PFSK-1 (cell line): ENCODE measurements at regions not wholly inside any gene's neighbourhood (a gene's known extent, or its start where the extent isn't known, plus 50 kb on each side); places are given as distances from the start of the nearest gene placed in this dataset.

Experiments used
- POLR2AphosphoS5 ChIP-seq: IDR thresholded peaks from 2 replicates; pipeline ENCODE4 v1.6.1; 2012; ENCODE audit warnings: low read depth, mild to moderate bottlenecking, control low read depth, low read length, moderate library complexity
- TAF1 ChIP-seq: IDR thresholded peaks from 2 replicates; pipeline ENCODE4 v1.6.1; 2012; ENCODE audit warnings: low read length, control low read depth, borderline replicate concordance; ENCODE audit not compliant: insufficient read depth
- TF ChIP-seq, protein P1 (sequence below), 2 experiments: IDR thresholded peaks; 2 replicates each; pipeline versions ENCODE4 v1.6.1 to v1.8.0; 2011 to 2012; ENCODE audit warnings: low read depth in 2 of 2, low read length in 2 of 2, control low read depth in 1 of 2, inconsistent platforms in 1 of 2, mild to moderate bottlenecking in 1 of 2, moderate library complexity in 1 of 2; ENCODE audit not compliant: insufficient read depth in 1 of 2

DNA sequence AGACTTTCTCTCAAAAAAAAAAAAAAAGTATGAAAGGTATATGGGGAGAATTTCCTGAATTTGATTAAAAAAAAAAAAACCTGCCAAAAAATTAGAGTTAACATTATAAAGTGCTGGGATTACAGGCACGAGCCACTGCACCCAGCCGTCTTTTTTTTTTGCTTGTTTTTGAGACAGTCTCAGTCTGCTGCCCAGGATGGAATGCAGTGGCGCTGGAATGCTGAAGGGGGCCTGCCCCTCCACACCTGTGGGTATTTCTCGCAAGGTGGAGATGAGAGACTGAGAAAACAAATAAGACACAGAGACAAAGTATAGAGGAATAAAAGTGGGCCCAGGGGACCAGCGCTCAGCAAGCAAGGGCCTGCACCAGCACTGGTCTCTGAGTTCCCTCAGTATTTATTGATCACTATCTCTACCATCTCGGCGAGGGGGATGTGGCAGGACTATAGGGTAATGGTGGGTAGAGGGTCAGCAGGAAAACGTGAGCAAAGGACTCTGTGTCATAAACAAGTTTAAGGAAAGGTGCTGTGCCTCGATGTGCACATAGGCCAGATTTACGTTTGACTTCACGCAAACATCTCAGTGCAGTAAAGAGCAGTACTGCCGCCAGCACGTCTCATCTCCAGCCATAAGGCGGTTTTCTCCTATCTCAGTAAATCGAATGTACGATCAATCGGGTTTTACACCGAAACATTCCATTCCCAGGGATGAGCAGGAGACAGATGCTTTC, 117.2 kb downstream of the GOSR1 start:
- no peak for TF ChIP-seq TAF1
- no peak for TF ChIP-seq POLR2AphosphoS5
- TF ChIP-seq, protein P1, sequence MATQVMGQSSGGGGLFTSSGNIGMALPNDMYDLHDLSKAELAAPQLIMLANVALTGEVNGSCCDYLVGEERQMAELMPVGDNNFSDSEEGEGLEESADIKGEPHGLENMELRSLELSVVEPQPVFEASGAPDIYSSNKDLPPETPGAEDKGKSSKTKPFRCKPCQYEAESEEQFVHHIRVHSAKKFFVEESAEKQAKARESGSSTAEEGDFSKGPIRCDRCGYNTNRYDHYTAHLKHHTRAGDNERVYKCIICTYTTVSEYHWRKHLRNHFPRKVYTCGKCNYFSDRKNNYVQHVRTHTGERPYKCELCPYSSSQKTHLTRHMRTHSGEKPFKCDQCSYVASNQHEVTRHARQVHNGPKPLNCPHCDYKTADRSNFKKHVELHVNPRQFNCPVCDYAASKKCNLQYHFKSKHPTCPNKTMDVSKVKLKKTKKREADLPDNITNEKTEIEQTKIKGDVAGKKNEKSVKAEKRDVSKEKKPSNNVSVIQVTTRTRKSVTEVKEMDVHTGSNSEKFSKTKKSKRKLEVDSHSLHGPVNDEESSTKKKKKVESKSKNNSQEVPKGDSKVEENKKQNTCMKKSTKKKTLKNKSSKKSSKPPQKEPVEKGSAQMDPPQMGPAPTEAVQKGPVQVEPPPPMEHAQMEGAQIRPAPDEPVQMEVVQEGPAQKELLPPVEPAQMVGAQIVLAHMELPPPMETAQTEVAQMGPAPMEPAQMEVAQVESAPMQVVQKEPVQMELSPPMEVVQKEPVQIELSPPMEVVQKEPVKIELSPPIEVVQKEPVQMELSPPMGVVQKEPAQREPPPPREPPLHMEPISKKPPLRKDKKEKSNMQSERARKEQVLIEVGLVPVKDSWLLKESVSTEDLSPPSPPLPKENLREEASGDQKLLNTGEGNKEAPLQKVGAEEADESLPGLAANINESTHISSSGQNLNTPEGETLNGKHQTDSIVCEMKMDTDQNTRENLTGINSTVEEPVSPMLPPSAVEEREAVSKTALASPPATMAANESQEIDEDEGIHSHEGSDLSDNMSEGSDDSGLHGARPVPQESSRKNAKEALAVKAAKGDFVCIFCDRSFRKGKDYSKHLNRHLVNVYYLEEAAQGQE (IDR thresholded peaks at IDR 0.05; ENCODE audit: insufficient read depth in 1 of 2, low read depth in 2 of 2, low read length in 2 of 2): no peak
